Skeletal muscle tissue (tissue), 3 donors: ENCODE measurements at regions not wholly inside any gene's neighbourhood (a gene's known extent, or its start where the extent isn't known, plus 50 kb on each side); places are given as distances from the start of the nearest gene placed in this dataset.

Experiments
- H3K27ac ChIP-seq: one replicate; pipeline ENCODE4 v1.7.0; 2013; ENCODE audit warnings: mild to moderate bottlenecking, low read depth, low read length, inconsistent platforms
- H3K27me3 ChIP-seq, 3 donors: one replicate each; pipeline ENCODE4 v1.7.0; 2013; ENCODE audit warnings: low read length in 3 of 3; ENCODE audit not compliant: control insufficient read depth in 3 of 3, insufficient read depth in 3 of 3
- H3K36me3 ChIP-seq, 3 donors: one replicate each; pipeline ENCODE4 v1.7.0; 2013; ENCODE audit warnings: low read length in 3 of 3; ENCODE audit not compliant: control insufficient read depth in 3 of 3, insufficient read depth in 3 of 3
- H3K4me1 ChIP-seq, 3 donors: one replicate each; pipeline ENCODE4 v1.7.0; 2013; ENCODE audit warnings: low read length in 3 of 3, mild to moderate bottlenecking in 3 of 3; ENCODE audit not compliant: control insufficient read depth in 3 of 3, insufficient read depth in 3 of 3
- H3K4me3 ChIP-seq, 3 donors: one replicate each; pipeline ENCODE4 v1.7.0; 2013; ENCODE audit warnings: low read length in 3 of 3
- H3K9ac ChIP-seq, 3 donors: one replicate each; pipeline ENCODE4 v1.7.0; 2013; ENCODE audit warnings: low read length in 3 of 3, mild to moderate bottlenecking in 3 of 3, moderate library complexity in 2 of 3, low read depth in 1 of 3
- H3K9me3 ChIP-seq, 3 donors: one replicate each; pipeline ENCODE4 v1.7.0; 2013; ENCODE audit warnings: low read length in 3 of 3; ENCODE audit not compliant: control insufficient read depth in 3 of 3
- donor health status: Osteomylitis.

DNA sequence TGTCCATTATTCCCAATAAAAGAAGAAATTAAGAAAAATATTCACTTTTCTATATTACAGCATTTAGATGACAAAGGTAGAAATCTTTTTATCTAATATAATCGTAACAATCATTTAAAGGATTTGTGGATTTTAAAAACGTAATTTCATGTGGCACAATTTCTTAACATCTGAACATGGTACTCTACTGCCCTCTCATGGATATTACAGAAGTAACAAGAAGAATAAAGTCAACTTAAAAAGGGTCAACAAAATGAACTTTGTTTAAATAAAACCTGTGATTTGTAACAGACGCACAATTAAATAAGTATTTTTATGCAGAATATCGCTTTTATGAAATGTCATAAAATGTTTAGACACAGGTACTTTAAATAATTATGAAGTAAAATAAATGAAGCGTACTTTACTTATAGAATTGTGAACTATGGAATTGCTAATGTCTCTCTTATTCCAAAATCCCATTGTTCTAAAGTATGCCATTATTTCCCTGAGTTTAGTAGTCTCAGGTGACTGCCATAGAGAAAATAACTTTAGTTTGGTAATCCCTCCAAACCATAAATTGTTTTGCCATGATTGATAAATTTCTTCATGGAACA, 366.8 kb upstream of the ZNF385D start:
- Histone ChIP-seq H3K4me1 (no peaks in the 10 kb centered on the region), H3K27ac (no peak overlapping the region), H3K27me3 (no peaks in the 10 kb centered on the region), H3K4me3 (no peak overlapping the region), H3K36me3 (no peaks in the 10 kb centered on the region), H3K9ac (no peak overlapping the region), H3K9me3 (no peaks in the 10 kb centered on the region)

DNA sequence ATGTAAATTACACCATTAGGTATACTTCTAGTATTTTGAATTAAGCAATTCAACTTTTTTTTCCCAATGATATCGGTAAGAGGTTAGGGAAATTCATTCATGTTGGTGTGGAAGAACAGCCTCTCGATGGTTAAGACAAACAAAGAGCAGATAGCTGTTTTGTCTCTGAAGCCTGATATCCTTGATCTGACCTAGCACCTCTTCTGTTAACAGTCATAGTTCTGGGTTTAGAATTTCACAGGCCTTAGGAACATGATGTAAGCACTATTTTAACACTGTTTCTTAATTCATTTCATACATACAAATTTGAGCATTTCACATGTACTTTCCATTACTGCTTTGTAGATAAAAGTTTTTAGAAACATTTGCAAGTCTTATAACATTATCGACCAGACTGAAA, 367.5 kb upstream of the ZNF385D start:
- Histone ChIP-seq H3K4me1 (no peaks in the 10 kb centered on the region), H3K9me3 (no peaks in the 10 kb centered on the region), H3K36me3 (no peaks in the 10 kb centered on the region), H3K27me3 (no peaks in the 10 kb centered on the region), H3K27ac (no peak overlapping the region), H3K4me3 (no peak overlapping the region), H3K9ac (no peak overlapping the region)

DNA sequence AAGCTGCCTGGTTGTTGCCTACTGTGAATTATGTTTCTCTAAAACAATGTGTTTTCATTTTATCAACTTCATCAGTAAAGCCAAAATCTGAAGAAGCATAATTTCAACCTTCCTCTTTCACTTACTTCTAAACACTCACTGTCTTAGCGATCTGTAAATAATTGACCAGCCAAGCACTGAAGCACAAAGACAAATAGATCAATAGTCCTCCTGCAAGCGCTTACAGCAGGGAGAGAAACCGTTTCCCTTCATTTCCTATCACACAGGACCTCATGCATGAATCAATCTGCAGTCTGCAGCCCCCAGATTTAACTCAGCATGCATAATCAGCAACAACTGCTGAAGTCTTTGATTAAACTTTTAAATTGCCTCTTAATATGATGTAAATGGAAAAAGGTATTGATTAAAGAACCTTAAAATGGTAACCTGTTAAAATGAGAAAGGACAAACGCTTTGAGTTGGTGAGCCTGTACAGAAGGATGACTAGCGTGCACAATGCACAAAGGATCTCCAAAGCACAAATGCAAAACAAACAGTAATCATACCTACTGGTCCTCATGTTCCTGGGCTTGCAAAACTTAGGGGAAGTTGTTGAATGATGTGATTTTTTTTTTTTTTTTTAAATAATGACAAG, 370.2 kb upstream of the ZNF385D start:
- no peak overlapping the region for H3K4me3 ChIP-seq
- H3K9me3 ChIP-seq: no peaks in the 10 kb centered on the region
- H3K36me3 ChIP-seq: no peaks in the 10 kb centered on the region
- no peaks in the 10 kb centered on the region for H3K27me3 ChIP-seq
- no peak overlapping the region for H3K9ac ChIP-seq
- H3K27ac ChIP-seq: no peak overlapping the region
- no peaks in the 10 kb centered on the region for H3K4me1 ChIP-seq

DNA sequence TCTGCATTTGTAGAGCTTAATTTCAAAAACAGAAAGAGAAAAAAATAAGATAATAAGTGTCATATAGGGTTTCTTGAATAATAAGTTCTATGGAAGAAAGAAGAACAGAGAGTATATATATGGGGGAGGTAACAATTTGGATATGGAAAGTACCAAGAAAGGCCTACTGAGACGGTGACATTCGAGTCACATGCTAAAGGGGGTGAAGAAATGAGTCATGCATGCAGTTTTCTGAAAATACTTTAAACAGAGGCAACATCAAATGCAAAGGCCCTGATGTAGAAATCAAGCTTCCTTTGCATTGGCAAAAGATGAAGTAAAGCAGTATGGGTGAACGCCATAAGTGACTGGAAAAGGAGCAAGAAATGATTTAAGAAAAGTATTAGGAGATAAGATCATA, 371.6 kb upstream of the ZNF385D start:
- H3K27ac ChIP-seq: no peak overlapping the region

DNA sequence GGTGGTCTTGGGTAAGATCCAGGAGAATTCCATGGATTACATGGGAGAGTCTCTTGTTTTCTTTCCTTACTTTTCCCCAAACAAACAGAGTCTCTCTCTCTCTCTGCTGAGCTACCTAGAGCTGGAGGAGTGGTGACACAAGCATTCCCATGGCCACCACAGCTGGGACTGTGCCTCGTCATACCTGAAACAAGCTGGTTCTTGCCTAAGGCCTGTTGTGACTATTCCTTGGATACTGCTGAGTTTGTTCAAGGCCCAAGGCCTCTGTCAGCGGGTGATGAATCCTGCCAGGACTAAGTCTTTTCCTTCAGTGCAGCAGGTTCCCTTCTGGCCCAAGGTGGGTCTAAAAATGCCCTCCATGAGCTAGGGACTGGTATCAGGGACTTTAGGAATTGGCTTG, 378.1 kb upstream of the ZNF385D start:
- Histone ChIP-seq H3K9me3 (no peaks in the 10 kb centered on the region), H3K36me3 (no peaks in the 10 kb centered on the region), H3K27me3 (no peaks in the 10 kb centered on the region), H3K4me1 (no peaks in the 10 kb centered on the region), H3K9ac (no peak overlapping the region), H3K4me3 (no peak overlapping the region), H3K27ac (no peak overlapping the region)

More for the DNA sequence above, 371.6 kb upstream of the ZNF385D start:
- Histone ChIP-seq H3K36me3 (no peaks in the 10 kb centered on the region), H3K9me3 (no peaks in the 10 kb centered on the region), H3K9ac (no peak overlapping the region), H3K27me3 (no peaks in the 10 kb centered on the region), H3K4me1 (no peaks in the 10 kb centered on the region), H3K4me3 (no peak overlapping the region)

DNA sequence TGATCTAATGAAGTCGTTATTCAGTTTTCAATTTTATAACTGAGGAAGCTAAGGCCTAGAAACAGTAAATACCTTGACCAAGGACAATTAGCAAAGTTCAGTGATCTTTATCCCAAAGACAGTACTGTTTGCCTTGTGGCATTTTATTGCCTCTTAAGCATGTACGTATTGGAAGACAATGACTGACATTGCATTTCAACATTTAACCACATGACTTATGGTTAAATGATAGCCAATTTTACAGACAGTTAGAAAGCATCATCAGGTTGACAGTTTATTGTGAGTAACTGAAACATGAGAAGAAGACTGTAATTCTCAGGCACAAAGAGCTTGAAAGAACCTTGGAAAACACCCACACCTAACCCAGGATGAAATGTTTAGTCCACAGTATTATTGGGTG, 390.8 kb upstream of the ZNF385D start:
- Histone ChIP-seq H3K4me1 (peaks cover 0 to 2% (median 0%) of the 10 kb centered on the region in 3 donors), H3K9ac (no peak overlapping the region), H3K9me3 (no peaks in the 10 kb centered on the region), H3K27me3 (no peaks in the 10 kb centered on the region), H3K36me3 (no peaks in the 10 kb centered on the region), H3K27ac (no peak overlapping the region), H3K4me3 (no peak overlapping the region)

DNA sequence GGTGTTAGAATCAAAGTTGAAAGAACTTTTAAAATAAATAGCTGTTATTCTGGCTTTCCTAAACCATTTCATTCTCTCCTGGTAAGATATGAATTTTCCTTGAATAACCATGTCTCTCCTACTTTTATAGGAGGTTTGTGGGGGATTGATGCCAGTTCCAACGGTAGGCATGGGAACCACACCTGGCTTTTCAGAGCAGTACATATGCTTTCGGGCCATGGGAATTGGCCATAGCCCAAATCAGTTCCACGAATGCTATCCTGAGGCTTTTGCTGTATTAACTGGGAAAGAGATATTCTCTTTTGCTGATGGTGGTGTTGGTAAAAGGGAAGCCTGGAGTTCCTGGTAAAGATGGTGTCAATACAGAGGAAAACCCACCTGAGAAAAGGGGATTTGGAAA, 396.2 kb upstream of the ZNF385D start:
- H3K4me1 ChIP-seq: no peaks in the 10 kb centered on the region
- H3K4me3 ChIP-seq: no peak overlapping the region
- no peak overlapping the region for H3K27ac ChIP-seq
- no peaks in the 10 kb centered on the region for H3K36me3 ChIP-seq
- H3K9ac ChIP-seq: no peak overlapping the region
- no peaks in the 10 kb centered on the region for H3K27me3 ChIP-seq
- no peaks in the 10 kb centered on the region for H3K9me3 ChIP-seq

DNA sequence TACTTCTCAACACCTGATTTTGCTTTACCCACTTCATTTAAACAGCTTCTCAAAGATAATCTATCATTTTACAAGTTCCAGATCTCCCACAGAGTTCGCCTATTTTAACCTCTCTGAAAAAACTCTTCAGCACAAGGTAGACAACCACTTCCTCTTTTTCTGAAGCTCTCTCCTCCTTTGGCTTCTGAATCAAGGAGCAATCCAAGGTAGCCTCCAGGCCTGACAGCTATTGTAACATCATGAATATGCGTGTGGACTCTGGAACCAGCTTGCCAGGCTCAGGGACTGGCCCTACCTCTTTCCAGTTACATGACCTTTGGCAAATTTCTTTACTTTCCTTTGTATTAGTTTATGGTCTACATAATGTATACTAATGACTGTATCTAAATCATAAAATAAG, 405.9 kb upstream of the ZNF385D start:
- Histone ChIP-seq H3K36me3 (no peaks in the 10 kb centered on the region), H3K4me3 (no peak overlapping the region), H3K4me1 (no peaks in the 10 kb centered on the region), H3K27me3 (no peaks in the 10 kb centered on the region), H3K9me3 (no peaks in the 10 kb centered on the region), H3K27ac (no peak overlapping the region), H3K9ac (no peak overlapping the region)

DNA sequence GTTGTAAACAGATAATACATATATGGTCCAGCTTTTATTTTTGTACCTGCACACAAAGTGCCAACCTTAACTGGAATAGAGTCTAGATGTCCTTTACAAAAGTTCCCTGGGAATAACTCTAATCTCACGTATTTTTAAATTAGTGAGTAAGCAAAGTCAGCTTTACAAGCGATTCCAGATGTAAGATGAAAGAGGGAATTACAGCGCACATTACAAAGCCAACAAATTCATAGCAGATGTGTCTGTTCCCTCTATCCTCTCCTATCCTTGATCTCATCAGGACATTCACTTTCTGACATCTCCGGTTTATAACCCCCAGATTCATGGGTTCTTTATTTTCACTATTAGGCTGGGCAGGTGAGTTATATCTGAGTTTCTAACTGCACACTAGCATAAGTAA, 406.8 kb upstream of the ZNF385D start:
- Histone ChIP-seq H3K9ac (no peak overlapping the region), H3K27me3 (no peaks in the 10 kb centered on the region), H3K9me3 (no peaks in the 10 kb centered on the region), H3K4me3 (no peak overlapping the region), H3K36me3 (no peaks in the 10 kb centered on the region), H3K4me1 (no peaks in the 10 kb centered on the region), H3K27ac (no peak overlapping the region)

DNA sequence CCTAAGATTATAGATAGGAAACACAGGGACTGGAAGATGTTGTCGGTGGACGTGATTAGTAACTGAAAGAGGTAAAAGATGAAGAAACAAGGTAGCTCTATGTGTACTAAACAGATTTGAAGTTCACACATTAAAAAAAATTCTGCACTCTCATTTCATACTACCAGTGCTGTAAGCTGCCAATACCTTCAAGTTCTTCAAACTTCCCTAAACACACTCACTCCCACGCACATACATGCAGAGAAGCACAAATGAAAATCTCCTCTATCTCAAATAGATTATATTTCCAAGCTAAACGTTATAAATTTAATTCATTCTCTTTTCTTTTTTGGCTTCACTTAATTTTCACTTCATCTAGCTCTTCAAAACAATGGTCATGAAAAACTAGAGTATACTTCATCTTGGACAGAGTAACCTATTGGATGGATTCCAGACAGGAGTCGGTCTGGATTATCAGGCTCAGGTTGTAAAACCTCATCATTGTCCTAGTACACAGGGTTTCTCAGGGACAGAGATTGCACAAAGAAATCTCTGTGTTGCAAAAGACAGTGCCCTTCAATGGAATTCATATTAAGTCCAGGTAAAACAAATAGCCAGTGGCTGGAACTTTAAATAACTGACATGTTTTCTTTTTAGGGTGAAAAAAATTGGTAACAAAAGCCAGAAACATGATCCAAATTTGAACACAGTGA, 408.1 kb upstream of the ZNF385D start:
- Histone ChIP-seq H3K9me3 (no peaks in the 10 kb centered on the region), H3K4me3 (no peak overlapping the region), H3K27me3 (no peaks in the 10 kb centered on the region), H3K9ac (no peak overlapping the region), H3K4me1 (no peaks in the 10 kb centered on the region), H3K36me3 (no peaks in the 10 kb centered on the region), H3K27ac (no peak overlapping the region)
